IMR-90 (cell line): ENCODE measurements at regions not wholly inside any gene's neighbourhood (a gene's known extent, or its start where the extent isn't known, plus 50 kb on each side); places are given as distances from the start of the nearest gene placed in this dataset.

Source experiments
- ATAC-seq: fragments of 200-7000 bp; cut with Tn5 transposase; 2 replicates; pipeline ENCODE4 v1.9.1; 2020; ENCODE audit warnings: low read depth, mild to moderate bottlenecking, moderate library complexity
- BruUV-seq: library from RNA; stranded (reverse); fragments of 400-500 nt; replicated peaks from 2 replicates; lab custom pipeline; 2021; lab: Mats Ljungman, UMichigan
- CTCF ChIA-PET: fragments of 300-600 bp; formaldehyde crosslinking; extraction: SDS; loops from one replicate; lab custom pipeline; 2021; ENCODE audit warnings: antibody characterized with exemption; lab: Yijun Ruan, JAX
- POLR2A ChIA-PET: fragments of 300-600 bp; sonication (Branson Sonifier 250); formaldehyde crosslinking; loops from one replicate; lab custom pipeline; 2022; ENCODE audit warnings: antibody characterized with exemption; ENCODE audit not compliant: unreplicated experiment; lab: Charles Lee
- DNase-seq: peaks from one replicate; pipeline ENCODE4 v3.0.0; 2013
- H2AFZ ChIP-seq: replicated peaks from 2 replicates; pipeline ENCODE3; 2013; ENCODE audit warnings: low read length, mild to moderate bottlenecking; ENCODE audit not compliant: poor library complexity
- H2AK5ac ChIP-seq: 2 replicates; pipeline ENCODE4 v1.6.1; 2013; ENCODE audit warnings: low read depth, low read length, inconsistent platforms
- H2AK9ac ChIP-seq: replicated peaks from 2 replicates; pipeline ENCODE3; 2013; ENCODE audit warnings: mild to moderate bottlenecking, low read depth, low read length, moderate library complexity; ENCODE audit not compliant: poor library complexity
- H2BK120ac ChIP-seq: 2 replicates; pipeline ENCODE4 v1.6.1; 2013; ENCODE audit warnings: low read depth, low read length, inconsistent platforms
- H2BK15ac ChIP-seq: 3 replicates; pipeline ENCODE4 v1.6.1; 2013; ENCODE audit warnings: low read depth, low read length, inconsistent platforms
- H2BK20ac ChIP-seq: 2 replicates; pipeline ENCODE4 v1.6.1; 2013; ENCODE audit warnings: low read depth, mild to moderate bottlenecking, inconsistent platforms, low read length, moderate library complexity
- H2BK5ac ChIP-seq: 2 replicates; pipeline ENCODE4 v1.6.1; 2013; ENCODE audit warnings: mild to moderate bottlenecking, low read depth, low read length, inconsistent platforms; ENCODE audit not compliant: poor library complexity, severe bottlenecking
- H3K14ac ChIP-seq: replicated peaks from 2 replicates; pipeline ENCODE4 v1.6.1; 2013; ENCODE audit warnings: low read depth, low read length, inconsistent platforms
- H3K18ac ChIP-seq: 2 replicates; pipeline ENCODE4 v1.6.1; 2013; ENCODE audit warnings: low read depth, low read length, control low read depth
- H3K23ac ChIP-seq: 2 replicates; pipeline ENCODE4 v1.6.1; 2013; ENCODE audit warnings: low read depth, low read length, inconsistent platforms
- H3K27ac ChIP-seq: 2 replicates; pipeline ENCODE4 v1.5.1; 2013; ENCODE audit warnings: mild to moderate bottlenecking, control low read depth, low read length; ENCODE audit not compliant: insufficient read depth
- H3K27me3 ChIP-seq: 2 replicates; pipeline ENCODE4 v1.6.1; 2013; ENCODE audit warnings: low read length; ENCODE audit not compliant: control insufficient read depth, insufficient read depth
- H3K36me3 ChIP-seq: 2 replicates; pipeline ENCODE4 v1.6.1; 2013; ENCODE audit warnings: low read length, mixed read lengths; ENCODE audit not compliant: control insufficient read depth, insufficient read depth
- H3K4ac ChIP-seq: 2 replicates; pipeline ENCODE4 v1.6.1; 2013; ENCODE audit warnings: low read depth, low read length, inconsistent platforms
- H3K4me1 ChIP-seq: 2 replicates; pipeline ENCODE4 v1.6.1; 2013; ENCODE audit warnings: low read length, mixed read lengths; ENCODE audit not compliant: control insufficient read depth, insufficient read depth
- H3K4me2 ChIP-seq: 2 replicates; pipeline ENCODE4 v1.6.1; 2013; ENCODE audit warnings: low read depth, mild to moderate bottlenecking, control low read depth, low read length, moderate library complexity
- H3K4me3 ChIP-seq: 2 replicates; pipeline ENCODE4 v1.5.1; 2013; ENCODE audit warnings: low read depth, mild to moderate bottlenecking, control low read depth, low read length, moderate library complexity; ENCODE audit not compliant: insufficient read depth
- H3K56ac ChIP-seq: 2 replicates; pipeline ENCODE4 v1.6.1; 2013; ENCODE audit warnings: low read length, inconsistent platforms; ENCODE audit not compliant: insufficient read depth; ENCODE audit errors: extremely low read depth
- H3K79me1 ChIP-seq, 2 experiments: 2 replicates each; pipeline ENCODE4 v1.6.1; 2013; ENCODE audit warnings: low read length in 2 of 2, inconsistent platforms in 1 of 2, low read depth in 1 of 2
- H3K9ac ChIP-seq: 2 replicates; pipeline ENCODE4 v1.6.1; 2013; ENCODE audit warnings: low read depth, low read length, control low read depth
- H3K9me1 ChIP-seq: 2 replicates; pipeline ENCODE4 v1.6.1; 2013; ENCODE audit warnings: low read length, inconsistent platforms; ENCODE audit not compliant: insufficient read depth
- H3K9me3 ChIP-seq: 2 replicates; pipeline ENCODE4 v1.6.1; 2013; ENCODE audit warnings: low read length; ENCODE audit not compliant: control insufficient read depth, insufficient read depth
- H4K20me1 ChIP-seq: 2 replicates; pipeline ENCODE4 v1.6.1; 2013; ENCODE audit warnings: low read length, inconsistent platforms; ENCODE audit not compliant: insufficient read depth
- H4K5ac ChIP-seq: 2 replicates; pipeline ENCODE4 v1.6.1; 2013; ENCODE audit warnings: mild to moderate bottlenecking, low read depth, low read length, control low read depth
- H4K8ac ChIP-seq, 2 experiments: 2 replicates each; pipeline ENCODE4 v1.6.1; 2013; ENCODE audit warnings: low read depth in 2 of 2, low read length in 2 of 2, control low read depth in 1 of 2, inconsistent platforms in 1 of 2
- H4K91ac ChIP-seq: 2 replicates; pipeline ENCODE4 v1.6.1; 2013; ENCODE audit warnings: low read depth, low read length, inconsistent platforms; ENCODE audit not compliant: insufficient read depth
- MAFK ChIP-seq: IDR thresholded peaks from 2 replicates; pipeline ENCODE4 v1.6.1; 2012; ENCODE audit warnings: low read depth, low read length, improper control_type of control experiment
- POLR2A ChIP-seq: IDR thresholded peaks from 2 replicates; pipeline ENCODE4 v1.6.1; 2012; ENCODE audit warnings: mild to moderate bottlenecking, low read depth, low read length
- USF2 ChIP-seq: fragments of 150-350 bp; IDR thresholded peaks from 2 replicates; pipeline ENCODE4 v1.6.1; 2017; ENCODE audit warnings: mild to moderate bottlenecking, antibody characterized with exemption, low read length, low read depth
- WGBS, 2 experiments: methylation state at CpG; one replicate each; pipeline versions ENCODE4 v1.1.5 to v1.1.7; 2013; ENCODE audit warnings: missing lambda C conversion rate in 2 of 2; ENCODE audit not compliant: insufficient read length in 1 of 2; ENCODE audit errors: extremely low coverage in 2 of 2; 5-methylcytosine and 5-hydroxymethylcytosine counted together
- dilution Hi-C: fragments of 300-500 bp; cut with HindIII; formaldehyde crosslinking; loops from one replicate; pipeline ENCODE4 v1.14.3; 2018; ENCODE audit warnings: low sequenced_read_pairs; ENCODE audit not compliant: unreplicated experiment
- in situ Hi-C: fragments of 300-500 bp; cut with MboI; formaldehyde crosslinking; loops from 3 replicates; pipeline ENCODE4 v1.14.3; 2019; ENCODE audit warnings: low sequenced_read_pairs, inconsistent platforms, mixed read lengths
- intact Hi-C: fragments of 100-400 bp; cut with micrococcal nuclease; formaldehyde crosslinking; loops from 2 replicates; pipeline ENCODE4 v1.10.0; 2022

DNA sequence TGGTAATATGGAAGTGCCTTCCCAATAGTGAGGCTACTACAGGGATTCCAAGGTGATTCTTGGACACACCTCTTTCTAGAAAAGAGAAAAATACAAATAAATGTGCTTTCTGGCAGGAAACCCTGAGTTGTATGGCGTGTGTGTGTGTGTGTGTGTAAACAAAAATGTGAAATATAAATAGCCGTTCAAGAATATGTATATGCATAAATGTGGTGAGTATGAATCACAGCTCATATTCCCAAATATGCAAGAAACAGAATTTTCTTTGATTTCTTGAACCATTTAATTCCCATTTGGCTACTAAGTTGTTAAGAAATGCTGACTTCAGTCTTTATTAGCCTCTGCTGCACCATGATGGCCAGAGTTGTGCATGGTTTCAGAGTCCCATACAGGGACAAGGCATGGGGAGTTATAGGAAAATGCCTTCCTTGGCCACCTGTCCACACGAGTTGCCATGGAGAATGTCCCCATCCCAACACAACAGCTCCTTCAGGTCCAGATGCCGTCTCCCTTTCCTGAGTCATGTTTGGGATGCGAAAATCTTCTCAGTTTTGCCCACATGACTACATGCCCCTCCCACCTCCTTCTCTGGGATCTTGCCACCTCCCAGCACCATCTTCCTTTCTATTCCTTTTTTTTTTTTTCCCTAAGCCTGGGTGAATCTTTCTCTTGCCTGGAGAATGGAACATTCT lies 312.4 kb upstream of the ECI2 start:
- intact Hi-C loops (no loop called here), in situ Hi-C loops (no loop called here), dilution Hi-C loops (no loop called here)
- Histone ChIP-seq H2AK9ac (no peak overlapping the region), H3K79me1 (no peaks in the 10 kb centered on the region), H3K4me2 (peak overlapping the region; percentile 21; the same call in 1 of the 2 replicates), H3K9me1 (peaks cover 3% of the 10 kb centered on the region; the same call in 1 of the 2 replicates), H3K4ac (peak overlapping the region; percentile 52), H2BK15ac (0 out of 3 replicates have a peak overlapping the region, but pooled peaks have one; percentile 5), H2AK5ac (no peak overlapping the region), H3K27ac (no peak overlapping the region), H4K8ac (peak overlapping the region in 1 of 2 experiments; percentile 8; a peak in 1 of 4 replicates), H2BK20ac (peak overlapping the region; percentile 26; the same call in 1 of the 2 replicates), H4K20me1 (no peaks in the 10 kb centered on the region), H3K9ac (no peak overlapping the region), H4K91ac (peak overlapping the region; percentile 15; the same call in 1 of the 2 replicates), H3K27me3 (no peaks in the 10 kb centered on the region), H3K56ac (no peak overlapping the region), H4K5ac (no peak overlapping the region), H3K9me3 (peaks cover 3% of the 10 kb centered on the region), H3K14ac (peak overlapping the region; percentile 22), H3K36me3 (no peaks in the 10 kb centered on the region), H3K4me1 (peaks cover 5% of the 10 kb centered on the region), H3K18ac (peak overlapping the region; percentile 2; the same call in 1 of the 2 replicates), H2AFZ (peak overlapping the region; percentile 63), H3K23ac (0 out of 2 replicates have a peak overlapping the region, but pooled peaks have one; percentile 19), H2BK5ac (no peak overlapping the region), H2BK120ac (peak overlapping the region; percentile 35; the same call in 1 of the 2 replicates), H3K4me3 (no peak overlapping the region)
- DNase-seq, result peak; percentile 67
- ATAC-seq, result peak; percentile 48
- TF ChIP-seq USF2, result 0 out of 2 replicates have a peak, but pooled peaks have one; percentile 3
- peak; percentile 72 for TF ChIP-seq MAFK
- TF ChIP-seq POLR2A, result no peak
- WGBS, 2 experiments, result 87% methylated on average over 2 of the region's 5 CpGs; no CpG with 5 or more reads in 1 of the 2 experiments
- no TSS peak for BruUV-seq
- POLR2A ChIA-PET, result no interaction called here
- CTCF ChIA-PET, result interaction anchor here (0.6 kb wide), 1 partner anchor 194 kb away, joined by 3 read pairs; no protein-coding TSS in a partner anchor
